NCI-H1436 (cell line): ENCODE measurements at regions not wholly inside any gene's neighbourhood (a gene's known extent, or its start where the extent isn't known, plus 50 kb on each side); places are given as distances from the start of the nearest gene placed in this dataset.
A peak's percentile ranks its signal among the peaks of the same experiment; 100 is the strongest.

ENCODE experiments used
- DNase-seq: peaks from one replicate; lab custom pipeline; 2025; lab: John Stamatoyannopoulos, UW

DNA sequence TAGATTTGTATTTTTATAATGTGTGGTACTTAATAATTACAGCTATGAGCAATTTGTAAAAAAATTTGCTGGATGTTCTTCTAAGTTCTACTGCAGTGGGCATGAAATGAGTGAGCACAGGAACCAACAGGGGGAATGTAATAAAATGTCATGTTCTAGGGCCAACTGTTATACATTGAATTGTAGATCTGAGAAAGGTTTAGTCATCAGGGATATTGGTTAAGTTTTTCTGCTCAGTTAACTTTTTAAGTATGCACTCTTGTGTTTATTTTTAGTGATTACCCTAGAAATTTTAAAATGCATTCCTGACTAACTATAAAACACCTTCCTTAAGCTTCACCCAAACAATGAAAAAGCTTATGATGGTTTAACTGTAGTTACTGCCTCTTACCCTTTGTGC is 101.8 kb downstream of the CAND1 start:
- DNase-seq = no peak

GRCh38 chr12:67377021-67377420 is 107.9 kb downstream of the CAND1 start:
- DNase-seq = no peak

DNA sequence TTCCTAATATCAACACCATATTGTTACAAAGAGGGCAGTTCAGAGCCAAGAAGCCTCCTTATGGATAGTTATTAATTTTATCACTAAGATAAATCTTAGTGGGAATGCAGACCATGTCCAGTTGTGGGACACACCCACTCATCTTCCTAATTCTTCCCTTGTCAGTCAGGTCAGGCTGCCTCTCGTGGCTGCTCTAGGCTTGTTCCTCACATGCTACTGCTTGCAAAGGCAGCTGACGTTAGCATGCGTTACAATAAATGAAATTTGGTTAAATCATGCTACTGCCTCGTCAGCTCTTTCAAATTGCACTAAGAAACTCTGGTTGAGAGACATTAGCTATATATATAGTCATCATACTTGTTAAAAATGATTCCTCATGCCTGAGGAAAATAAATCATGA is 108.4 kb downstream of the CAND1 start:
- DNase-seq = no peak

DNA sequence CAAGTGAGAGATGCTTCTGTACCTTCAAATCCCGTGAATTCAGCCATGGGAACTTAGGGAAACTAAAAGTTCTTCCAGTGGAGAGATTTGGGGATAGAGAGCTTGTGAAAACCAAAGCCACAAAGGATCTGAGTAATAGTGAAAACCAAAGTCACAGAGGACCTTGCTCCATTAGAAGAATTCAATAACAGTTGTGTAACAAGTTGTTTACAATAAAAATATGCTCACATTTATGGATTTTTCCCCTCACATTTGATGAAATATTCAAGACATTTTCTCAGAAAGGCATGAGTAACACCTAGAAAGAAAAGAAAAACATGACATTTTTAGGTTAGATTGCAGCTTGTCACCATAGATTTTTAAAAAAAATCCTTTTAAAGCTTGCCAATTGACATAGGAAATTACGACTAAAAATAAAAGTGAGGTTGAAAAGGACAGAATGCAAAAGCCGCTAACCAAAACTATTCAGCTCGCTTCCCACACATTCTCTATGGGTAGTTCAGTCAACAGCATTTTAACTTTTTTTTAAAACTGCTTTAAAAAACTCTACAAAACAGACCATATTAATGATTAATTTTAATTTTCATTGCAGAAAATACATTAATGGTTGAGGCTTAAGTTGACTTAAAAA is 113.2 kb downstream of the CAND1 start:
- DNase-seq = no peak

- DNase-seq = no peak
Measured at GRCh38 chr12:67386869-67387565, 117.9 kb downstream of the CAND1 start.

GRCh38 chr12:67388331-67389138 is 119.4 kb downstream of the CAND1 start:
- DNase-seq = peak; percentile 18

GRCh38 chr12:67390273-67390672 is 121.1 kb downstream of the CAND1 start:
- DNase-seq = no peak

DNA sequence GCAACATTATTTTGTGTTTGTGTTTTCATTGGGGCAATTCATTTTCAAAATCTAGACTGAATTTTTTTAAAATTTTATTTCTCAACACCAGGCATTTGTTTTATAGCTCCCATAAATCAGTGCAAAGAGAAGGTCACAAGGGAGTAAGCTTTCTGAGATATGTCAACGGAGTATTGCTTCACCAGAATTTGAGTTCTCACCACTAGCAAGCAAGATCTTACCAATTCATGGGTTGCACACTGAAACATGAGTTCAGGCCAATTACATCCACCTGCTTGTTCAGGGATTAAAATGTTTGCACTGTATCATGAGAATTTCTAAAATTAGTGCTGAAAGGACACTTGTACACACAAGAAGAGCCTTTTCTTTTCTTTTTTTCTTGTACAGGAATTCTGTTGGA is 121.9 kb downstream of the CAND1 start:
- DNase-seq = no peak

- DNase-seq = no peak
Measured at GRCh38 chr12:67391656-67392055, 122.5 kb downstream of the CAND1 start.

GRCh38 chr12:67394550-67394949 is 125.4 kb downstream of the CAND1 start:
- DNase-seq = no peak

- no peak for DNase-seq
Measured at GRCh38 chr12:67400742-67401141, 131.6 kb downstream of the CAND1 start.

DNA sequence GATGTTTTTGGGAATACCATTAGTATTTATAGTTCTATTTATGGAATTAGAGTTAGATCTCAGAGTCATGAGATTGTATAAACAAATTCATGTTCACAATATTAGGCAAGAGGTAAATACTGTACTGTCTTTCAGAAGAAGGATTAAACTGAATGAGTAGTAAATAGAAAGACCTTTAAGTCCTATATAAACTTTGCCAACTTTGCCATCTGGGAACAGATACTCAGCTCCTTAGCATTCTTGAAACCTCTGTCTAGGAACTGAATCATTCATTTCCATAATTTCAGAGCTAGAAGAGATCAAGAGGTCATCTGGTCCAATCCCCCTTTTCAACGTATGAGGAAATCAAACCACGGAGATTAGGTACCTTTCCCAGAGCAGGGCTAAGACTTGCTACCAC is 141.1 kb downstream of the CAND1 start:
- no peak for DNase-seq

- DNase-seq = no peak
Measured at GRCh38 chr12:67410667-67411067, 141.5 kb downstream of the CAND1 start.

- DNase-seq = no peak
Measured at GRCh38 chr12:67411562-67411961, 142.4 kb downstream of the CAND1 start.

- DNase-seq = no peak
Measured at GRCh38 chr12:67413577-67413976, 144.4 kb downstream of the CAND1 start.

DNA sequence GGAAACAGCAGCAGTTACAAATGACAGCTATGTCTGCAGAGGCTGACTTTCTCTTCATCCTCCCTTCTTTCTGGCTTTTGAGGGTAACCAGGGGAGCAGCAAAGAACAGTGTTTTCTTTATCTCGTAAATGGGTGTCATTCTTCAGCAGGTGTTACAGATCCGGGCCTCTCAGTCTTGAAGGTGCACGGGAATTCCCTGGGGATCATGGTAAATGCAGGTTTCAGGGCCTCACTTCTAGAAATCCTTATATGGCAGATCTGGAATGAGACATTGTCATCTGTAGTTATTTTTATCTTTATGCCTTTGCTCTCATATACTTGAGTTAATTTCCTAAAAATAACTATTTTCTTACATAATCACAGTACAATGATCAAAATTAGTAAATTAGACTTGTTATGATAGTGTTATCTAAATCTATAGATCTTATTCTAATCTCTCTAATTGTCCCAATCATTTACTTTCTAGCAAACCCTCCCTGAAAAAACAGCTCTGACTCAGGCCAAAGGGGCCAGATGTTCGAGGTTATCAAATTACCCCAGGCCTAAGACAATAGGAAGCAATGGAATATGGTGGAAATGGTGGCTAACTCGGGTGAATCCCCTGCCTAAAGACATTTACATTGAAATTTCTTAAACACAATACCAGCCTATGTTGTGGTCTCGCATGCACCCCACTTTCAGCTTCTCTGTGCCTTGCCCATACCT is 145.0 kb downstream of the CAND1 start:
- no peak for DNase-seq

DNA sequence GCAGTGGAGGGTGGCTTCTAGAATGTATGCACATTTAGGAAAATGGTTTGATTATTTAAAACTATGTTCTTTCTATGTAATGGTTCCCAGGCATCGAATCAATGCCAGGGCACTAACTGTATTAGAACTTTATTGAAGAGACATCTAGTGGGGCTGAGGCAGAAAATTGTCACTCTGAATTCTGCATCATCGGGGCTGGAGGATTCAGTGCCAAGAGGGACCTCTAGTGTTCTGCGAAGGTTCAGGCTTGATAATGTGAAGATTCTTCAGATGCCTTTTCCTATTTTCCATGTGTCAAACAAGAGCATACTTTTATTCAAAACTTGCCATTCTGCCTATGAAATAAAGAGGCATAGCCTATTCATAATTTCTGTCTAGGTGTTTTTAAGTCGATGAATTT is 146.3 kb downstream of the CAND1 start:
- peak; percentile 10 for DNase-seq

DNA sequence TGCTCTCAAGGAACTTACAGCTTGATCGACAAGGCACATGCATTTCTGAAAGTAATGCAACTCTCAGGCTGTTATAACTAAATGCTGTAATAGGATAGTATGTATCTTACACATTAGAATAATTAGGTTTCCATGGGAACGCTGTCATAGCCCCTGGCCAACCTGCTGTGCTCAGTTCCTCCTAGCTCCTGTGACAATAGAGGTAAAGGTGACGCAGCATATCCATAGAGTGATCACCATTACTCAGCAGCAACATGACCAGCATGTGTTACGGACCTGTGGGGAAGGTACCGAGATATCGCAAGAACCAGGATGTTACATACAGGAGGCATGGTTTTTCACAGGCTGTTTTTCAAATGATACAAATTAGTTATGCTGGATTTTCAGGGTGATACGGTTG is 150.7 kb downstream of the CAND1 start:
- peak; percentile 65 for DNase-seq

GRCh38 chr12:67420506-67420905 is 151.3 kb downstream of the CAND1 start:
- no peak for DNase-seq

DNA sequence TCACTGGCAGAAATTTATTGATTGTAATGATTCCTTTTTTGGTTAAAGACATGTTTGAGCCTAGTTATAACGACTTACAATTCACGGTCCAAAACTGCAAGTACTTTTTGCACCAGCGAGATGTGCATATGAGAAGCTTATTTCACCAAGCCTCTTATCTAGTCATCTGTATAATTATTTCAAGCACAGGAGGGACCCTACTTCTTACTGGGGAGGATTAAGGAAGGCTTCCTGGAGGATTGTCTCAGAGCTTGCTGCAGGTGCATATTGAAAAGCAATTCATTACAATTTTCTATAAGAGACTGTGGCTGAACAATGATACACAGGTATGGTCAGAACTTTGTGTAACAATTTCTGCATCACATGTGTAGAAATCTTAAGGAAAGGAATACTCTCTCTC is 152.9 kb downstream of the CAND1 start:
- DNase-seq = no peak

GRCh38 chr12:67424784-67425183 is 155.6 kb downstream of the CAND1 start:
- DNase-seq = no peak

GRCh38 chr12:67425394-67425793 is 156.2 kb downstream of the CAND1 start:
- DNase-seq = no peak

GRCh38 chr12:67426067-67426466 is 156.9 kb downstream of the CAND1 start:
- DNase-seq = peak; percentile 74
